MM.1S (cell line): ENCODE measurements at regions not wholly inside any gene's neighbourhood (a gene's known extent, or its start where the extent isn't known, plus 50 kb on each side); places are given as distances from the start of the nearest gene placed in this dataset.

Experiments
- DNase-seq: peaks from one replicate; pipeline ENCODE4 v3.0.0-alpha.2; 2015
- H2AFZ ChIP-seq: fragments of 300-600 bp; sonication (generic); 2 replicates; pipeline ENCODE4 v1.6.0; 2016; ENCODE audit warnings: antibody characterized with exemption, low read length
- H3F3A ChIP-seq: fragments of 300-600 bp; sonication (generic); 2 replicates; pipeline ENCODE4 v1.6.1; 2016; ENCODE audit warnings: mild to moderate bottlenecking, antibody characterized with exemption, low read length, moderate library complexity, mixed read lengths; ENCODE audit not compliant: insufficient read depth
- H3K27ac ChIP-seq: fragments of 300-600 bp; sonication (generic); 2 replicates; pipeline ENCODE4 v1.5.1; 2016; ENCODE audit warnings: mild to moderate bottlenecking, low read length
- H3K27me3 ChIP-seq: fragments of 300-600 bp; sonication (generic); replicated peaks from 2 replicates; pipeline ENCODE4 v1.6.0; 2016; ENCODE audit warnings: low read length; ENCODE audit not compliant: insufficient read depth
- H3K36me3 ChIP-seq: fragments of 300-600 bp; sonication (generic); replicated peaks from 2 replicates; pipeline ENCODE4 v1.6.1; 2016; ENCODE audit warnings: mild to moderate bottlenecking, low read length, mixed read lengths; ENCODE audit not compliant: insufficient read depth
- H3K4me1 ChIP-seq: fragments of 300-600 bp; sonication (generic); 2 replicates; pipeline ENCODE4 v1.6.1; 2016; ENCODE audit warnings: low read length, mixed read lengths
- H3K4me2 ChIP-seq: fragments of 300-600 bp; sonication (generic); 2 replicates; pipeline ENCODE4 v1.6.0; 2016; ENCODE audit warnings: low read depth, low read length
- H3K4me3 ChIP-seq: fragments of 300-600 bp; sonication (generic); 2 replicates; pipeline ENCODE4 v1.5.1; 2016; ENCODE audit warnings: low read length, mixed read lengths
- H3K79me2 ChIP-seq: fragments of 300-600 bp; sonication (generic); 2 replicates; pipeline ENCODE4 v1.6.1; 2016; ENCODE audit warnings: mixed run types, low read length, mixed read lengths
- H3K9ac ChIP-seq: fragments of 300-600 bp; sonication (generic); 2 replicates; pipeline ENCODE4 v1.6.1; 2016; ENCODE audit warnings: low read length, mixed read lengths
- H3K9me2 ChIP-seq: fragments of 300-600 bp; sonication (generic); replicated peaks from 2 replicates; pipeline ENCODE4 v1.6.1; 2016; ENCODE audit warnings: mild to moderate bottlenecking, low read length, mixed read lengths; ENCODE audit not compliant: insufficient read depth
- H3K9me3 ChIP-seq: fragments of 300-600 bp; sonication (generic); replicated peaks from 2 replicates; pipeline ENCODE4 v1.6.1; 2016; ENCODE audit warnings: mild to moderate bottlenecking, low read length, mixed read lengths; ENCODE audit not compliant: insufficient read depth
- H4K20me1 ChIP-seq: fragments of 300-600 bp; sonication (generic); 2 replicates; pipeline ENCODE4 v1.6.1; 2016; ENCODE audit warnings: mild to moderate bottlenecking, low read length, moderate library complexity, mixed read lengths; ENCODE audit not compliant: insufficient read depth
- EZH2 ChIP-seq: fragments of 300-600 bp; sonication (generic); optimal IDR thresholded peaks from 2 replicates; pipeline ENCODE3; 2017; ENCODE audit warnings: low read depth, mild to moderate bottlenecking, antibody characterized with exemption, low read length, mixed read lengths
- EZH2phosphoT487 ChIP-seq: fragments of 300-600 bp; sonication (generic); IDR thresholded peaks from 2 replicates; pipeline ENCODE4 v1.6.1; 2018; ENCODE audit warnings: antibody characterized with exemption, low read length
- TF ChIP-seq, protein P1 (sequence below): fragments of 300-600 bp; sonication (generic); IDR thresholded peaks from 2 replicates; pipeline ENCODE4 v1.5.1; 2016; ENCODE audit warnings: antibody characterized with exemption, low read length, mixed read lengths

DNA sequence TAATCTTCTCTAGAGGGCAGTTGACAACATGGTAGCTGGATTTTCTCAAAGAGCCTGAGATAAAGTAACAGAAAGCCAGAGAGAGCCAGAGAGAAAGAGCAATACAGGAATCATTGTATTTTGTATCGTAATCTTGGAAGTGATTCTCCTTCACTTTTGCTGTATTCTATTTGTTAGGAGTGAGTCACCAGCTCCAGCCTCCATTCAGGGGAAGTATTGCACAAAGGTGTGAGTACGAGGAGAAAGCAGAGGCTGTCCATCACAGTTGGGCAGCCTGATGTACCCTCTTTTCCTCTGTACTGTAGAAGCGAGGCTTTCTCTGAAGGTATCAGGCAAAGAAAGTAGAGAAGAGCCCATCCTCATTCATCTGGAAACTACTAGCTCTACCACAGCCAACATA, 176.8 kb downstream of the KCNS3 start:
- no peak overlapping the region for H2AFZ ChIP-seq

GRCh38 chr2:18050001-18050400, 171.5 kb downstream of the KCNS3 start:
- no peaks in the 10 kb centered on the region for H3K79me2 ChIP-seq
- no peak overlapping the region for H3K4me2 ChIP-seq
- H3K36me3 ChIP-seq: no peaks in the 10 kb centered on the region
- H3K9me2 ChIP-seq: no peaks in the 10 kb centered on the region
- H3K4me3 ChIP-seq: no peak overlapping the region
- H2AFZ ChIP-seq: no peak overlapping the region
- H3K27ac ChIP-seq: no peak overlapping the region
- H3K9me3 ChIP-seq: no peaks in the 10 kb centered on the region
- no peak for DNase-seq
- TF ChIP-seq EZH2 (no peak), EZH2phosphoT487 (no peak)
- TF ChIP-seq, protein P1, sequence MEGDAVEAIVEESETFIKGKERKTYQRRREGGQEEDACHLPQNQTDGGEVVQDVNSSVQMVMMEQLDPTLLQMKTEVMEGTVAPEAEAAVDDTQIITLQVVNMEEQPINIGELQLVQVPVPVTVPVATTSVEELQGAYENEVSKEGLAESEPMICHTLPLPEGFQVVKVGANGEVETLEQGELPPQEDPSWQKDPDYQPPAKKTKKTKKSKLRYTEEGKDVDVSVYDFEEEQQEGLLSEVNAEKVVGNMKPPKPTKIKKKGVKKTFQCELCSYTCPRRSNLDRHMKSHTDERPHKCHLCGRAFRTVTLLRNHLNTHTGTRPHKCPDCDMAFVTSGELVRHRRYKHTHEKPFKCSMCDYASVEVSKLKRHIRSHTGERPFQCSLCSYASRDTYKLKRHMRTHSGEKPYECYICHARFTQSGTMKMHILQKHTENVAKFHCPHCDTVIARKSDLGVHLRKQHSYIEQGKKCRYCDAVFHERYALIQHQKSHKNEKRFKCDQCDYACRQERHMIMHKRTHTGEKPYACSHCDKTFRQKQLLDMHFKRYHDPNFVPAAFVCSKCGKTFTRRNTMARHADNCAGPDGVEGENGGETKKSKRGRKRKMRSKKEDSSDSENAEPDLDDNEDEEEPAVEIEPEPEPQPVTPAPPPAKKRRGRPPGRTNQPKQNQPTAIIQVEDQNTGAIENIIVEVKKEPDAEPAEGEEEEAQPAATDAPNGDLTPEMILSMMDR: no peak
- no peaks in the 10 kb centered on the region for H3K27me3 ChIP-seq
- no peaks in the 10 kb centered on the region for H4K20me1 ChIP-seq
- no peak overlapping the region for H3K9ac ChIP-seq
- no peaks in the 10 kb centered on the region for H3K4me1 ChIP-seq
- H3F3A ChIP-seq: no peaks in the 10 kb centered on the region

More for the DNA sequence above, 176.8 kb downstream of the KCNS3 start:
- no peaks in the 10 kb centered on the region for H3F3A ChIP-seq
- no peak for DNase-seq
- no peaks in the 10 kb centered on the region for H3K4me1 ChIP-seq
- H3K27ac ChIP-seq: no peak overlapping the region
- H3K4me3 ChIP-seq: no peak overlapping the region
- no peaks in the 10 kb centered on the region for H3K9me2 ChIP-seq
- TF ChIP-seq, protein P1: no peak
- no peak for TF ChIP-seq EZH2
- no peak for TF ChIP-seq EZH2phosphoT487
- H3K36me3 ChIP-seq: no peaks in the 10 kb centered on the region
- H3K9me3 ChIP-seq: no peaks in the 10 kb centered on the region
- no peaks in the 10 kb centered on the region for H3K79me2 ChIP-seq
- H3K9ac ChIP-seq: no peak overlapping the region
- H4K20me1 ChIP-seq: no peaks in the 10 kb centered on the region
- no peak overlapping the region for H3K4me2 ChIP-seq
- no peaks in the 10 kb centered on the region for H3K27me3 ChIP-seq

DNA sequence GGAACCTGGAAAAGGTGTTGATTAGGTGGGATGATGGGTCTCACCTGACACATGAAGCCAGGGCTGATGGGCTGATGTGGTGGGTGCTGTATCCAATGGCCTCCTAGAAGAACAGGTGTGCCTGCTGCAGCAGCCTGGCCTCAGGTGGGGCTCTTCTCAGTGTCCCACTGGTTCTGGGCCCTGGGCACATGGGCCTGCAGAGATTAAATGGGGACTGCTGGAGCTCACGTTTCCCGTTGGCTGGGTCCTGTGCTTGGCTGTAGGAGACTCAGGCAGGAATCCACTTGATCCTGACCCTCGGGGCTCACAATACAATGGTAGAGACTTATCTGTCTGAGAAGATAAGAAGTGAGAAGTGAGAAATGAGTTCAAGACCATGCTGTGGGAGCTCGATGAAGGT, 170.9 kb downstream of the KCNS3 start:
- Histone ChIP-seq H3K9me2 (no peaks in the 10 kb centered on the region), H3K4me2 (no peak overlapping the region), H3K4me1 (no peaks in the 10 kb centered on the region), H3K36me3 (no peaks in the 10 kb centered on the region), H3K27ac (no peak overlapping the region), H2AFZ (no peak overlapping the region), H3K9ac (no peak overlapping the region), H3K9me3 (no peaks in the 10 kb centered on the region), H3K27me3 (no peaks in the 10 kb centered on the region), H3K4me3 (no peak overlapping the region), H3F3A (no peaks in the 10 kb centered on the region), H4K20me1 (no peaks in the 10 kb centered on the region), H3K79me2 (no peaks in the 10 kb centered on the region)
- DNase-seq: no peak
- TF ChIP-seq, protein P1: no peak
- TF ChIP-seq EZH2: no peak
- TF ChIP-seq EZH2phosphoT487: no peak
